H1 (cell line): ENCODE measurements at regions not wholly inside any gene's neighbourhood (a gene's known extent, or its start where the extent isn't known, plus 50 kb on each side); places are given as distances from the start of the nearest gene placed in this dataset.

ENCODE experiments used
- CTCF ChIA-PET: fragments of 300-600 bp; sonication (Branson Sonifier 250); formaldehyde crosslinking; loops from one replicate; lab custom pipeline; 2021; ENCODE audit not compliant: partially characterized antibody; lab: Charles Lee
- POLR2A ChIA-PET: fragments of 300-600 bp; sonication (Branson Sonifier 250); formaldehyde crosslinking; loops from one replicate; lab custom pipeline; 2021; ENCODE audit warnings: inconsistent platforms; ENCODE audit not compliant: partially characterized antibody; lab: Charles Lee
- DNase-seq, 2 experiments: peaks; one replicate each; pipeline versions ENCODE4 v3.0.0 to v3.0.0-alpha.2; 2010 to 2022; ENCODE audit warnings: low spot score in 2 of 2, low read depth in 1 of 2, mixed read lengths in 1 of 2
- FAIRE-seq: peaks from 2 replicates; lab custom pipeline; 2011; peaks lifted over from hg19 to GRCh38; lab: Jason Lieb, UNC
- H2AFZ ChIP-seq: 2 replicates; pipeline ENCODE4 v1.8.1; 2012; ENCODE audit warnings: low read length, inconsistent platforms
- H2AK5ac ChIP-seq: 2 replicates; pipeline ENCODE4 v1.6.1; 2013; ENCODE audit warnings: low read depth, low read length
- H2BK120ac ChIP-seq: replicated peaks from 2 replicates; pipeline ENCODE3; 2013; ENCODE audit warnings: low read depth, low read length, inconsistent platforms
- H2BK12ac ChIP-seq: 2 replicates; pipeline ENCODE4 v1.6.1; 2013; ENCODE audit warnings: low read depth, low read length
- H2BK15ac ChIP-seq: 2 replicates; pipeline ENCODE4 v1.6.1; 2013; ENCODE audit warnings: low read length
- H2BK20ac ChIP-seq: 2 replicates; pipeline ENCODE4 v1.6.1; 2013; ENCODE audit warnings: low read length
- H2BK5ac ChIP-seq: 2 replicates; pipeline ENCODE4 v1.6.1; 2013; ENCODE audit warnings: low read depth, low read length
- H3K14ac ChIP-seq: 2 replicates; pipeline ENCODE4 v1.6.1; 2013; ENCODE audit warnings: inconsistent platforms; ENCODE audit not compliant: insufficient read length
- H3K18ac ChIP-seq: 2 replicates; pipeline ENCODE4 v1.6.1; 2013; ENCODE audit warnings: low read length; ENCODE audit errors: extremely low read depth
- H3K23ac ChIP-seq: 2 replicates; pipeline ENCODE4 v1.6.1; 2013; ENCODE audit warnings: inconsistent platforms; ENCODE audit not compliant: insufficient read length
- H3K23me2 ChIP-seq: 2 replicates; pipeline ENCODE4 v1.6.1; 2013; ENCODE audit warnings: low read depth, low read length
- H3K27ac ChIP-seq: 2 replicates; pipeline ENCODE4 v1.6.1; 2011; ENCODE audit warnings: low read depth, low read length, inconsistent platforms
- H3K27me3 ChIP-seq, 4 experiments: replicated peaks in 1 of 4; 1 replicate in 1 of 4; 2 replicates in 3 of 4; pipeline versions ENCODE4 v1.6.1 to v1.8.1; 2011 to 2013; ENCODE audit warnings: low read length in 3 of 4, mild to moderate bottlenecking in 3 of 4, inconsistent platforms in 2 of 4, mixed read lengths in 2 of 4, moderate library complexity in 1 of 4; ENCODE audit not compliant: control insufficient read depth in 3 of 4, insufficient read depth in 3 of 4; ENCODE audit errors: extremely low read depth in 1 of 4
- H3K36me3 ChIP-seq, 4 experiments: 2 replicates each; pipeline versions ENCODE4 v1.6.1 to v1.8.1; 2011 to 2013; ENCODE audit warnings: mild to moderate bottlenecking in 4 of 4, low read length in 3 of 4, moderate library complexity in 2 of 4, control low read depth in 1 of 4, inconsistent platforms in 1 of 4; ENCODE audit not compliant: insufficient read depth in 4 of 4, control insufficient read depth in 2 of 4
- H3K4ac ChIP-seq: replicated peaks from 2 replicates; pipeline ENCODE3; 2013; ENCODE audit warnings: low read length, low read depth, mixed read lengths, inconsistent platforms; ENCODE audit not compliant: insufficient read length
- H3K4me1 ChIP-seq, 4 experiments: replicated peaks in 1 of 4; 1 replicate in 1 of 4; 2 replicates in 3 of 4; pipeline versions ENCODE4 v1.6.1 to v1.8.1; 2011 to 2013; ENCODE audit warnings: low read length in 3 of 4, inconsistent platforms in 2 of 4, mixed read lengths in 1 of 4; ENCODE audit not compliant: insufficient read depth in 4 of 4, control insufficient read depth in 3 of 4
- H3K4me2 ChIP-seq, 2 experiments: 2 replicates each; pipeline versions ENCODE4 v1.6.1 to v1.8.1; 2011 to 2013; ENCODE audit warnings: low read depth in 2 of 2, low read length in 2 of 2, control low read depth in 1 of 2, inconsistent platforms in 1 of 2, mild to moderate bottlenecking in 1 of 2; ENCODE audit not compliant: insufficient read depth in 1 of 2
- H3K4me3 ChIP-seq, 4 experiments: fragments of 200-600, 300-600 bp in 1 of 4; sonication (generic), shearing (Covaris generic), sonication (Bioruptor Twin) in 1 of 4; 2 replicates each; pipeline versions ENCODE4 v1.5.1 to v1.8.1; 2011 to 2016; ENCODE audit warnings: low read length in 4 of 4, low read depth in 3 of 4, control low read depth in 2 of 4, inconsistent platforms in 2 of 4, mild to moderate bottlenecking in 2 of 4, mixed read lengths in 1 of 4, moderate library complexity in 1 of 4; ENCODE audit not compliant: insufficient read depth in 2 of 4; ENCODE audit errors: extremely low read depth in 1 of 4
- H3K56ac ChIP-seq: replicated peaks from 2 replicates; pipeline ENCODE3; 2013; ENCODE audit warnings: low read depth, mild to moderate bottlenecking, mixed read lengths, low read length, inconsistent platforms; ENCODE audit not compliant: insufficient read length
- H3K79me1 ChIP-seq: 2 replicates; pipeline ENCODE4 v1.6.1; 2013; ENCODE audit warnings: low read depth, low read length, control low read depth
- H3K79me2 ChIP-seq, 2 experiments: 2 replicates each; pipeline versions ENCODE4 v1.6.1 to v1.8.1; 2012 to 2013; ENCODE audit warnings: low read length in 2 of 2, mild to moderate bottlenecking in 2 of 2, inconsistent platforms in 1 of 2; ENCODE audit not compliant: insufficient read depth in 2 of 2, control insufficient read depth in 1 of 2
- H3K9ac ChIP-seq, 4 experiments: replicated peaks in 1 of 4; 1 replicate in 1 of 4; 2 replicates in 3 of 4; pipeline versions ENCODE4 v1.6.1 to v1.8.1; 2011 to 2013; ENCODE audit warnings: low read depth in 3 of 4, low read length in 3 of 4, control low read depth in 2 of 4, mild to moderate bottlenecking in 2 of 4, moderate library complexity in 2 of 4, inconsistent platforms in 1 of 4; ENCODE audit errors: extremely low read depth in 1 of 4
- H3K9me3 ChIP-seq, 2 experiments: 2 replicates each; pipeline versions ENCODE4 v1.6.1 to v1.8.1; 2012 to 2013; ENCODE audit warnings: mild to moderate bottlenecking in 2 of 2, moderate library complexity in 2 of 2, control low read depth in 1 of 2, inconsistent platforms in 1 of 2, low read depth in 1 of 2, low read length in 1 of 2, mixed read lengths in 1 of 2; ENCODE audit not compliant: insufficient read depth in 2 of 2
- H4K20me1 ChIP-seq, 2 experiments: replicated peaks in 1 of 2; 2 replicates each; pipeline versions ENCODE3 to v1.8.1; 2011 to 2013; ENCODE audit warnings: inconsistent platforms in 2 of 2, low read length in 2 of 2, mild to moderate bottlenecking in 1 of 2; ENCODE audit not compliant: insufficient read depth in 2 of 2, control insufficient read depth in 1 of 2
- H4K5ac ChIP-seq: 2 replicates; pipeline ENCODE4 v1.6.1; 2013; ENCODE audit warnings: low read length, low read depth, mixed read lengths, inconsistent platforms; ENCODE audit not compliant: insufficient read length
- H4K8ac ChIP-seq: 2 replicates; pipeline ENCODE4 v1.8.0; 2013; ENCODE audit warnings: mild to moderate bottlenecking, moderate library complexity, low read length, inconsistent platforms; ENCODE audit not compliant: insufficient read depth; ENCODE audit errors: extremely low read depth
- H4K91ac ChIP-seq: replicated peaks from 2 replicates; pipeline ENCODE3; 2013; ENCODE audit warnings: low read length, mixed read lengths, inconsistent platforms; ENCODE audit not compliant: insufficient read length
- ASH2L ChIP-seq: fragments of 200-600, 300-600 bp; sonication (generic); IDR thresholded peaks from one replicate; pipeline ENCODE4 v1.7.1; 2017; ENCODE audit warnings: low read length
- BCL11A ChIP-seq, 2 experiments: IDR thresholded peaks; one replicate each; pipeline ENCODE4 v1.6.1; 2011; ENCODE audit warnings: low read depth in 2 of 2, low read length in 2 of 2, mild to moderate bottlenecking in 2 of 2
- BRCA1 ChIP-seq: IDR thresholded peaks from 2 replicates; pipeline ENCODE4 v1.6.1; 2012; ENCODE audit warnings: low read depth, low read length, improper control_type of control experiment
- EP300 ChIP-seq, 2 experiments: IDR thresholded peaks; 1 replicate in 1 of 2; 2 replicates in 1 of 2; pipeline ENCODE4 v1.6.1; 2011 to 2012; ENCODE audit warnings: low read depth in 2 of 2, low read length in 2 of 2, mild to moderate bottlenecking in 2 of 2, borderline replicate concordance in 1 of 2, inconsistent platforms in 1 of 2, moderate library complexity in 1 of 2
- FOSL1 ChIP-seq: IDR thresholded peaks from 2 replicates; pipeline ENCODE4 v1.6.1; 2011; ENCODE audit warnings: mild to moderate bottlenecking, low read depth, low read length, moderate library complexity; ENCODE audit not compliant: insufficient read depth
- GABPA ChIP-seq: IDR thresholded peaks from 2 replicates; pipeline ENCODE4 v1.6.1; 2011; ENCODE audit warnings: mild to moderate bottlenecking, low read length, moderate library complexity, borderline replicate concordance; ENCODE audit not compliant: insufficient read depth
- HDAC6 ChIP-seq: IDR thresholded peaks from one replicate; pipeline ENCODE4 v1.7.1; 2012; ENCODE audit warnings: low read depth, mild to moderate bottlenecking, inconsistent platforms, low read length, moderate library complexity
- JUN ChIP-seq: IDR thresholded peaks from 2 replicates; pipeline ENCODE4 v1.6.1; 2011; ENCODE audit warnings: low read depth, mild to moderate bottlenecking, improper control_type of control experiment, low read length
- NANOG ChIP-seq: IDR thresholded peaks from 2 replicates; pipeline ENCODE4 v1.6.1; 2011; ENCODE audit warnings: low read length, low read depth, mild to moderate bottlenecking, inconsistent platforms; ENCODE audit not compliant: insufficient read depth, poor library complexity, severe bottlenecking
- POU5F1 ChIP-seq: IDR thresholded peaks from 2 replicates; pipeline ENCODE4 v1.6.1; 2011; ENCODE audit warnings: low read depth, mild to moderate bottlenecking, low read length, moderate library complexity
- RAD21 ChIP-seq, 2 experiments: IDR thresholded peaks in 1 of 2; conservative IDR thresholded peaks in 1 of 2; 2 replicates each; pipeline ENCODE4 v1.6.1; 2011; ENCODE audit warnings: low read depth in 2 of 2, low read length in 2 of 2, improper control_type of control experiment in 1 of 2, inconsistent platforms in 1 of 2, mild to moderate bottlenecking in 1 of 2, moderate library complexity in 1 of 2
- RFX5 ChIP-seq: IDR thresholded peaks from 2 replicates; pipeline ENCODE4 v1.6.1; 2011; ENCODE audit warnings: low read depth, low read length, improper control_type of control experiment, borderline replicate concordance
- SIN3A ChIP-seq, 2 experiments: IDR thresholded peaks in 1 of 2; conservative IDR thresholded peaks in 1 of 2; 2 replicates each; pipeline ENCODE4 v1.6.1; 2011 to 2012; ENCODE audit warnings: low read length in 2 of 2, improper control_type of control experiment in 1 of 2, low read depth in 1 of 2, mild to moderate bottlenecking in 1 of 2
- SRF ChIP-seq: IDR thresholded peaks from 2 replicates; pipeline ENCODE4 v1.6.1; 2011; ENCODE audit warnings: mild to moderate bottlenecking, low read depth, low read length, moderate library complexity
- WGBS, 2 experiments: shearing (Covaris generic) in 1 of 2; methylation state at CpG; one replicate each; pipeline versions ENCODE4 v1.1.6 to v1.1.7; 2013 to 2015; ENCODE audit warnings: low lambda C conversion rate in 2 of 2, mixed read lengths in 2 of 2, inconsistent platforms in 1 of 2, low coverage in 1 of 2, missing lambda C conversion rate in 1 of 2; ENCODE audit not compliant: insufficient replicate concordance in 2 of 2, insufficient coverage in 1 of 2, insufficient read length in 1 of 2; ENCODE audit errors: extremely low coverage in 1 of 2, missing lambda C conversion rate in 1 of 2; 5-methylcytosine and 5-hydroxymethylcytosine counted together

GRCh38 chr1:209455145-209455544, 128.4 kb upstream of the CAMK1G start:
- Histone ChIP-seq H2BK20ac (no peak overlapping the region), H2BK5ac (no peak overlapping the region), H4K8ac (no peak overlapping the region), H2BK120ac (no peak overlapping the region), H3K79me2 (no peaks in the 10 kb centered on the region), H3K4me3 (no peak overlapping the region), H2AFZ (no peak overlapping the region), H4K5ac (no peak overlapping the region), H2AK5ac (no peak overlapping the region), H3K4ac (no peak overlapping the region), H3K23me2 (no peaks in the 10 kb centered on the region), H3K27ac (no peak overlapping the region), H3K9me3 (peaks cover 3 to 5% of the 10 kb centered on the region in 2 experiments; a peak in 2 of 4 replicates), H3K9ac (no peak overlapping the region), H4K91ac (no peak overlapping the region), H3K23ac (no peak overlapping the region), H3K14ac (no peak overlapping the region), H3K4me1 (no peaks in the 10 kb centered on the region; a peak in 1 of 7 replicates), H3K27me3 (peaks cover 0 to 1% (median 0%) of the 10 kb centered on the region in 4 experiments; a peak in 1 of 7 replicates), H3K18ac (no peak overlapping the region), H4K20me1 (no peaks in the 10 kb centered on the region), H3K56ac (no peak overlapping the region), H2BK15ac (no peak overlapping the region), H3K4me2 (no peak overlapping the region), H2BK12ac (no peak overlapping the region), H3K36me3 (no peaks in the 10 kb centered on the region), H3K79me1 (no peaks in the 10 kb centered on the region)
- WGBS, 2 experiments: 82% methylated on average over 3 of the region's 3 CpGs; no CpG with 5 or more reads in 1 of the 2 experiments
- DNase-seq: no peak
- POLR2A ChIA-PET: interaction anchor here (1.1 kb wide), 1 partner anchor 10 kb away, joined by 4 read pairs; no protein-coding TSS in a partner anchor
- CTCF ChIA-PET: interaction anchor here (0.9 to 2.1 kb wide), 7 partner anchors 17 to 205 kb away, joined by 3 to 8 read pairs (median 4); no protein-coding TSS in a partner anchor
- FAIRE-seq: no peak
- TF ChIP-seq POU5F1 (no peak), SIN3A (conservative IDR thresholded peaks at IDR 0.05 in 1 of 2, IDR thresholded peaks at IDR 0.05 in 1 of 2; ENCODE audit: low read depth in 1 of 2, low read length in 2 of 2) (no peak), NANOG (no peak), HDAC6 (no peak), GABPA (no peak), SRF (no peak), ASH2L (no peak), FOSL1 (no peak), RFX5 (no peak), RAD21 (IDR thresholded peaks at IDR 0.05 in 1 of 2, conservative IDR thresholded peaks at IDR 0.05 in 1 of 2; ENCODE audit: low read depth in 2 of 2, low read length in 2 of 2) (no peak), EP300 (IDR thresholded peaks at IDR 0.05; ENCODE audit: borderline replicate concordance in 1 of 2, low read depth in 2 of 2, low read length in 2 of 2) (no peak), BRCA1 (no peak), JUN (no peak), BCL11A (IDR thresholded peaks at IDR 0.05; ENCODE audit: low read depth in 2 of 2, low read length in 2 of 2) (no peak)
